Loucy (cell line): ENCODE measurements at regions not wholly inside any gene's neighbourhood (a gene's known extent, or its start where the extent isn't known, plus 50 kb on each side); places are given as distances from the start of the nearest gene placed in this dataset.

ENCODE experiments used
- H2AFZ ChIP-seq: fragments of 200-600 bp; sonication (generic); 2 replicates; pipeline ENCODE4 v1.6.0; 2016; ENCODE audit warnings: antibody characterized with exemption, mild to moderate bottlenecking, low read length, moderate library complexity
- H3F3A ChIP-seq: fragments of 200-600 bp; 2 replicates; pipeline ENCODE4 v1.6.0; 2016; ENCODE audit warnings: antibody characterized with exemption, low read depth, mild to moderate bottlenecking
- H3K27me3 ChIP-seq: fragments of 200-600 bp; sonication (generic); 2 replicates; pipeline ENCODE4 v1.6.1; 2014; ENCODE audit warnings: low read length, mild to moderate bottlenecking; ENCODE audit not compliant: insufficient read depth, poor library complexity, severe bottlenecking
- H3K36me3 ChIP-seq: fragments of 200-600 bp; sonication (generic); 2 replicates; pipeline ENCODE4 v1.6.1; 2016; ENCODE audit warnings: low read length; ENCODE audit not compliant: insufficient read depth
- H3K4me1 ChIP-seq: fragments of 200-600 bp; sonication (generic); 2 replicates; pipeline ENCODE4 v1.5.1; 2014; ENCODE audit warnings: low read length, mild to moderate bottlenecking; ENCODE audit not compliant: insufficient read depth, poor library complexity, severe bottlenecking
- H3K4me2 ChIP-seq: fragments of 200-600 bp; sonication (generic); 2 replicates; pipeline ENCODE4 v1.6.0; 2014; ENCODE audit warnings: antibody characterized with exemption, low read length, low read depth, mild to moderate bottlenecking; ENCODE audit not compliant: poor library complexity, severe bottlenecking
- H3K4me3 ChIP-seq: fragments of 200-600 bp; sonication (generic); 2 replicates; pipeline ENCODE4 v1.5.1; 2014; ENCODE audit warnings: low read length, mild to moderate bottlenecking, mixed read lengths; ENCODE audit not compliant: poor library complexity, severe bottlenecking
- H3K79me2 ChIP-seq: fragments of 200-600 bp; sonication (generic); 2 replicates; pipeline ENCODE4 v1.6.1; 2014; ENCODE audit warnings: low read length; ENCODE audit not compliant: insufficient read depth
- H3K9ac ChIP-seq: fragments of 200-600 bp; sonication (generic); 2 replicates; pipeline ENCODE4 v1.6.0; 2014; ENCODE audit warnings: mild to moderate bottlenecking, low read depth, low read length, moderate library complexity; ENCODE audit not compliant: poor library complexity, severe bottlenecking
- H3K9me2 ChIP-seq: fragments of 200-600 bp; sonication (generic); replicated peaks from 2 replicates; pipeline ENCODE4 v1.6.1; 2016; ENCODE audit warnings: low read depth, low read length, mixed read lengths
- H3K9me3 ChIP-seq: fragments of 200-600 bp; sonication (generic); 2 replicates; pipeline ENCODE4 v1.6.1; 2014; ENCODE audit warnings: mild to moderate bottlenecking, antibody characterized with exemption, low read length, low read depth; ENCODE audit not compliant: insufficient read depth
- H4K20me1 ChIP-seq: fragments of 200-600 bp; sonication (generic); 2 replicates; pipeline ENCODE4 v1.6.0; 2014; ENCODE audit warnings: antibody characterized with exemption, low read length, mild to moderate bottlenecking; ENCODE audit not compliant: insufficient read depth, poor library complexity, severe bottlenecking
- CTCF ChIP-seq: fragments of 200-600 bp; sonication (generic); conservative IDR thresholded peaks from 2 replicates; pipeline ENCODE4 v1.5.1; 2014; ENCODE audit warnings: mild to moderate bottlenecking, antibody characterized with exemption, low read length
- EZH2phosphoT487 ChIP-seq: fragments of 200-600 bp; IDR thresholded peaks from 2 replicates; pipeline ENCODE4 v1.6.1; 2018; ENCODE audit warnings: antibody characterized with exemption, mild to moderate bottlenecking, moderate library complexity, borderline replicate concordance

DNA sequence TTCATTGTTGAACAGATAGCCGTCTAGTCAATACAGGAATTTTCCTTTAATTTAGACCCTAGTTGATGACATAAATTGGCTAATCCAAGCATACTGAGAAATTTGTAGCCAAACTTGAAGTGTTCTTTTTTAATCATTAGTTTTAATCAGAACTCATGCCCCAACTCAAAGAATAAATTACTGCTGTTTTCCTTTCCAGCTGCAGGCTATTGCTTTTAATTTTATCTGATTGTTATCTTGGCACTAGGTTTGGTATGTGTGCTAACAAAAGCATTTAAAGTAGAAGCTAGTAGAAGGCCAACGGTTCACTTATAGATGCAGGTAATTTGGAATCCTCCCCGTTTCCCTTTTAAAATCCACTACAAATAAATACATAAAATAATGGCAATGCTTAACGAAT, 188.5 kb downstream of the CD109 start:
- Histone ChIP-seq H3K4me3 (no peak overlapping the region), H3K79me2 (no peaks in the 10 kb centered on the region), H3K4me2 (no peak overlapping the region), H3K4me1 (peaks cover 20% of the 10 kb centered on the region), H3K9me3 (no peaks in the 10 kb centered on the region), H3K27me3 (no peaks in the 10 kb centered on the region), H2AFZ (no peak overlapping the region), H3F3A (no peaks in the 10 kb centered on the region), H3K9me2 (no peaks in the 10 kb centered on the region), H3K9ac (no peak overlapping the region), H3K36me3 (no peaks in the 10 kb centered on the region), H4K20me1 (no peaks in the 10 kb centered on the region)
- TF ChIP-seq EZH2phosphoT487 (no peak), CTCF (no peak)

DNA sequence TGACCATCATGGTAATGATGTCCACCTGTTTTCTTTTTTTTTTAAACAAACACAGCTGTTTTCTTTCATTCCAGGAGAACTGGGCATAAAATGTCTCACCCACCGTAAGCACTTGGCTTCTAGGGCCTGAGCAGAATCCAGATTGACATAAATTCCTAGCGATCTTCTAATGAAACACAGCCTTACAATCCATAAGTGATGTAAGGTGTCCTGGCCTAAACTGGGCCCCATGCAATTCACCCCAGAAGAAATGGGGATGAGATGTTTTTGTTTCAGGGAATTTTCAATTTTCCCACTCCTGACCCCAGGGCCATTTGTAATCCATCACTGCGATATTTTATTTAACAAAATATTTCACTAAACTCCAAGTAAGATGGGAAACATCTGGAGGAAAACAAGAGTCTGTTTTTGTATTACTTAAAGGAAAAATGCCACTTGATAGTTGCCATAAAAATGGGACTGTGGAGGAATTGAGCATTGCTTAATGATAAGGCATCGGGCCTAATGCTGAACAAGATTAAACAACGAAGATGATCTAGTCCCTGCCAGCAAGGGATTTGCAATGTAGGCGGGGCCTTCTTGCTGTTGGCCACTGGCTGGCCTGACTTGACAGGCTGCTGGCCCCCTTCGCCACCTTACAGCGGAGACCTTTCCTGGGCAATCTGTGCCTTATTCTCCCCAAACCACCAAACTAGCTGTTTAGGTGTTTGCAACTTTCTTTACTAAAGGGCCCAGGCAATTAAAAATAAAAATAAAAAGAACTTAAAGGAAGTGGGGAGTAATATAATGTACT, 183.7 kb downstream of the CD109 start:
- H3K4me3 ChIP-seq = no peak overlapping the region
- H3K9me3 ChIP-seq = no peaks in the 10 kb centered on the region
- H3K4me2 ChIP-seq = no peak overlapping the region
- no peak overlapping the region for H3K9ac ChIP-seq
- H2AFZ ChIP-seq = no peak overlapping the region
- H3K79me2 ChIP-seq = no peaks in the 10 kb centered on the region
- H3K36me3 ChIP-seq = no peaks in the 10 kb centered on the region
- peaks cover 7% of the 10 kb centered on the region for H3K4me1 ChIP-seq
- no peaks in the 10 kb centered on the region for H3K9me2 ChIP-seq
- no peaks in the 10 kb centered on the region for H3K27me3 ChIP-seq
- TF ChIP-seq EZH2phosphoT487 = no peak
- no peak for TF ChIP-seq CTCF
- no peaks in the 10 kb centered on the region for H3F3A ChIP-seq
- no peaks in the 10 kb centered on the region for H4K20me1 ChIP-seq

DNA sequence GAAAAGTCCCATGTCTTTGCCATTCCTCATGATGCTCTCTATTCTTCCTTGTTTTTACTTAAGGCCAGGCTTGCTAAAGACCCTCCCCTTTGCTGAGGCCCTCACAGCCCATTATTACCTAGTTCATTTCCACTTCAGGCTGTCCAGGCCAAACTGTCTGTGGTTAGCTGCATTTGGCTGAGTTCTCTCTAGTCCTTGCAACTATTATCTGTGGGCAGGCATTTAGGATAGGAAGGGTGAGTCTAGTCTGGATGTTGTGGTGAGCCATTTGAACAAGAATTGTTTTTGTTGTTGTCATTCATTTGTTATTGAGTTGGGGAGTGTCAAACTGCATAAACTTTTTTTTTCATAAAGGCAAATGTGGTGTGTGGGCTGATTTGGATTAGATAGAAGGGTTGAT, 182.4 kb downstream of the CD109 start:
- Histone ChIP-seq H3K9me3 (no peaks in the 10 kb centered on the region), H4K20me1 (no peaks in the 10 kb centered on the region), H3K9me2 (no peaks in the 10 kb centered on the region), H3K4me3 (no peak overlapping the region), H3K9ac (no peak overlapping the region), H3K4me1 (no peaks in the 10 kb centered on the region), H3K36me3 (no peaks in the 10 kb centered on the region), H3K79me2 (no peaks in the 10 kb centered on the region), H3K4me2 (no peak overlapping the region), H2AFZ (no peak overlapping the region), H3K27me3 (no peaks in the 10 kb centered on the region), H3F3A (no peaks in the 10 kb centered on the region)
- no peak for TF ChIP-seq EZH2phosphoT487
- no peak for TF ChIP-seq CTCF
